ENCODE measurements at regions not wholly inside any gene's neighbourhood (a gene's known extent, or its start where the extent isn't known, plus 50 kb on each side); places are given as distances from the start of the nearest gene placed in this dataset.
"Not testable (repeated sequence)": the region's sequence is repeated elsewhere in the genome, so short reads cannot be mapped to it uniquely, and the experiment has no call there.

DNA sequence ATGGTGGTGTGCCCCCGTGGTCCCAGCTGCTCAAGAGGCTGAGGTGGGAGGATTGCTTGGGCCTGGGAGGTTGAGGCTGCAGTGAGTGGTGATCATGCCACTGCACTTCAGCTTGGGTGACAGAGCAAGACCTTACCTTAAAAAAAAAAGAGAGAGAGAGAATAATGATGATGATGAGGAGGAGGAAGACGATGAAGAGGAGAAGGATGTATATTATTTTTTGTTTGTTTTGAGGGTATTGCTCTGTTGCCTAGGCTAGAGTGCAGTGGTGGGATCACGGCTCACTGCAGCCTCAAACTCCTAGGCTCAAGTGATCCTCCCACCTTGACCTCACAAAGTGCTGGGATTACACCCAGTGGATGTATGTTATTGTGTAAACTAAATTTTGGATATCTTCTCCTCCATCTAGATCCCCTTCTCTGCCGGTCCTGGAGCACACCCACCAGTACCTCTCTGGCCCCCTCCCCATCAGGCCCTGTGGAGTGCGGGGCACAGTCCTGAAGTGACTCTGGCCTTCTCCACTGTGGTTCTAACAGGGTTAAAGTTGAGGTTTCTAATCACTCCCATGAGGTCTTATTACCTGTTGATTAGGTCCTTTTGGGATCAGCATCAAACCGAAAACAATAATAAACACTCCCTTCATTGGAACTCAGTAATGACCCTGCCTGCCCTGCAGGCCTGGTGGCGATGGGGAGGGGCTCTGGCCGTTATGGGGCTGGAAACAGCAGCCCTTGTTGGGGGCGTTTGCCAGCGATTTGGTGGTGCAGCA, 60.5 kb upstream of the ZFHX3 start:
- no peak for DNase-seq (ENCODE audit: low read depth)

DNA sequence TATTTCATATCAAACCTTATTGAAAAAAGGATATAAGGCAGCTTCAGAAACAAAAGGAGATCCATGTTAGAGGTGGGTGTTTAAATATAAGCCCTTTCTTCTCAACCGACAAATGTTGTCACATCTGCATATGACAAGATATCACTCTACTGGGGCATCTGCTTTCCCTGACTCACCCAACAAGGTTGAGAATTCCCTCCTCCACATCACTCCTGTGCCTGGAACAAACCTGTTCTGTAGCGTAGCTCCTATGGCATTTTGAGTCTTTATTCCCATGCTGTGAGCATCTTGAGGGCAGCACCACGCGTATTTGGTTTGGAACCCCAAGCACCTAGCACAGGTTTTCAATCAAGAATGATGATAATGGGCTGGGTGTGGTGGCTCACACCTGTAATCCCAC, 59.4 kb upstream of the ZFHX3 start:
- DNase-seq (ENCODE audit: low read depth), result no peak

DNA sequence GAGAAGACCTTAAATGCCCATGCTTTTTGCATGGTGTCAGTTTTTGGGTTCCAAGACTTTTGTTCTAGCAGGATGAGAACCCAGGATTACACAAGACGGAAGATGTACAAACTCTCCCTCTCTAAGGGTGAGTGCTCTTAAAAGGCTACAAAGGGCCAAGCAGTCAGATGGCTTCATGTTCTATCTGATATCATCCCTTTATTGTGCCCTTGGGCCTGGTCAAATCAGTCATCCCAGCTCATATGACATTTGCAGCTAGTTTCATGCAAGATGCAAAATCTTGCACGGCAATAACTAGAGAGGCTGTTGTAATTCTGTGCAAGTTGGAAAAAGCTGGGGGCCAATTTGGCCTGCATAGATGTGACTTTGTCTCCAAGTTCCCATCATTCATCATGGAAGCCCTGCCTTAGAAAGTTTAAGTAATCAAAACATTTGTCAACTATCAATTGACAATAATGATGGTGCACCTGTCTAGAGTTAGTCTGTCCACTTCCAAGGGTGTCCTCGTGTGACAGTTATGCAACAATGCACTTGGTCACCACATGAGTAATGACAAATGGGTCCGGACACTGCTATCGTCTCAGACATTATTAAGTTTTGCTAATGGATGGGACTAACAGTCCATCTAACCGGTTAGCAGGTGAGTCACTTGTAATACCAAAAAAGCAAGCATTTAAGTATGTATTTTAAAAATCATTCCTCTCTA, 58.6 kb upstream of the ZFHX3 start:
- DNase-seq (ENCODE audit: low read depth), result no peak

DNA sequence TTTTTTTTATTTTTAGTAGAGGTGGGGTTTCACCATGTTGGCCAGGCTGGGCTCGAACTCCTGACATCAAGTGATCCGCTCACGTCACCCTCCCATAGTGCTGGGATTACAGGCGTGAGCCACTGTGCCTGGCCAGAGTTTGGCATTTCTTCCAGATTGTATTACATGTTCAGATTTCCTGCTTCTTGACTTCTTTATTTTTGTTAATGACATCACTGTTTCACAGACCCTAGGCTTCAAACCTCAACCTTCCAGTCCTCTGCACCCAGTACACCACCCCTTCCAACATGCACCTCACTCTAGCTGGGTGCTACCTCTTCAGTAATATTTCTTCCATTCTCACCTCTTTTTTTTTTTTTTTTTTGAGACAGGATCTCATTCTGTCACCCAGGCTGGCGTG, 53.6 kb upstream of the ZFHX3 start:
- DNase-seq (ENCODE audit: low read depth), result no peak

DNA sequence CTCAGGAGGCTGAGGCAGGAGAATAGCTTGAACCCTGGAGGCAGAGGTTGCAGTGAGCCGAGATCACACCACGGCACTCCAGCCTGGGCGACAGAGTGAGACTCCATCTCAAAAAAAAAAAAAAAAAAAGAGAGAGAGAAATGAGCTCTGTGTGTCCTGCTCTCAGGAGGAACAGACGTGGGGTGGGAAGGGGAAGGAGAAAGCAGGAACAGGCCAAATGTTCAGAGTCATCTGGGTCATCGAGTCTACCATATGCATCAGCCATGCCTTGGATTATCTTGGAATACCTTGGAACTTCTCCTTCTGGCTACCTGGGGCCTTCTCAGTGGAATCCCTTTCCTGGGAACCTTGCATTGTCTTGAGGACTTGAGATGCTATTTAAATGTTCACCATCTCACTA, 51.7 kb upstream of the ZFHX3 start:
- DNase-seq (ENCODE audit: low read depth), result not testable (repeated sequence)
